Right lung (tissue), 2 donors: ENCODE measurements at regions not wholly inside any gene's neighbourhood (a gene's known extent, or its start where the extent isn't known, plus 50 kb on each side); places are given as distances from the start of the nearest gene placed in this dataset.

ENCODE experiments used
- DNase-seq, 2 donors: peaks; one replicate each; pipeline ENCODE4 v3.0.0-alpha.2; 2013

- no peak for DNase-seq
Measured at GRCh38 chr21:27646691-27647090, 679.8 kb upstream of the ADAMTS5 start.

- DNase-seq, result no peak
Measured at GRCh38 chr21:27646056-27646455, 679.2 kb upstream of the ADAMTS5 start.

- no peak for DNase-seq
Measured at GRCh38 chr21:27645285-27645684, 678.4 kb upstream of the ADAMTS5 start.

- DNase-seq, result peak; percentile 2
Measured at GRCh38 chr21:27643326-27643725, 676.4 kb upstream of the ADAMTS5 start.

- DNase-seq, result no peak
Measured at GRCh38 chr21:27639286-27639685, 672.4 kb upstream of the ADAMTS5 start.

- DNase-seq, result no peak
Measured at GRCh38 chr21:27636656-27637055, 669.8 kb upstream of the ADAMTS5 start.

- DNase-seq, result no peak
Measured at GRCh38 chr21:27633631-27634030, 666.7 kb upstream of the ADAMTS5 start.

- no peak for DNase-seq
Measured at GRCh38 chr21:27631471-27631870, 664.6 kb upstream of the ADAMTS5 start.

GRCh38 chr21:27622631-27623030, 655.7 kb upstream of the ADAMTS5 start:
- DNase-seq, result no peak

- no peak for DNase-seq
Measured at GRCh38 chr21:27614231-27614630, 647.3 kb upstream of the ADAMTS5 start.

- DNase-seq, result no peak
Measured at GRCh38 chr21:27606422-27606821, 639.5 kb upstream of the ADAMTS5 start.

- no peak for DNase-seq
Measured at GRCh38 chr21:27596196-27596595, 629.3 kb upstream of the ADAMTS5 start.

GRCh38 chr21:27595716-27596115, 628.8 kb upstream of the ADAMTS5 start:
- DNase-seq, result no peak

GRCh38 chr21:27590271-27590670, 623.4 kb upstream of the ADAMTS5 start:
- no peak for DNase-seq

GRCh38 chr21:27589781-27590180, 622.9 kb upstream of the ADAMTS5 start:
- no peak for DNase-seq

- no peak for DNase-seq
Measured at GRCh38 chr21:27586986-27587385, 620.1 kb upstream of the ADAMTS5 start.

- DNase-seq, result no peak
Measured at GRCh38 chr21:27586326-27586725, 619.4 kb upstream of the ADAMTS5 start.

- DNase-seq, result no peak
Measured at GRCh38 chr21:27584256-27584655, 617.4 kb upstream of the ADAMTS5 start.

- DNase-seq, result no peak
Measured at GRCh38 chr21:27582948-27583430, 616.1 kb upstream of the ADAMTS5 start.

GRCh38 chr21:27582246-27582947, 615.5 kb upstream of the ADAMTS5 start:
- no peak for DNase-seq

GRCh38 chr21:27581168-27581567, 614.3 kb upstream of the ADAMTS5 start:
- DNase-seq, result no peak

GRCh38 chr21:27580276-27580675, 613.4 kb upstream of the ADAMTS5 start:
- DNase-seq, result no peak

GRCh38 chr21:27578741-27579265, 611.9 kb upstream of the ADAMTS5 start:
- no peak for DNase-seq

GRCh38 chr21:27572696-27573095, 605.8 kb upstream of the ADAMTS5 start:
- DNase-seq, result no peak
